CD1c-positive myeloid dendritic cell (primary cell): ENCODE measurements at regions not wholly inside any gene's neighbourhood (a gene's known extent, or its start where the extent isn't known, plus 50 kb on each side); places are given as distances from the start of the nearest gene placed in this dataset.

Source experiments
- DNase-seq: peaks from one replicate; pipeline ENCODE4 v3.0.0-alpha.2; 2016; ENCODE audit errors: extremely low spot score

DNA sequence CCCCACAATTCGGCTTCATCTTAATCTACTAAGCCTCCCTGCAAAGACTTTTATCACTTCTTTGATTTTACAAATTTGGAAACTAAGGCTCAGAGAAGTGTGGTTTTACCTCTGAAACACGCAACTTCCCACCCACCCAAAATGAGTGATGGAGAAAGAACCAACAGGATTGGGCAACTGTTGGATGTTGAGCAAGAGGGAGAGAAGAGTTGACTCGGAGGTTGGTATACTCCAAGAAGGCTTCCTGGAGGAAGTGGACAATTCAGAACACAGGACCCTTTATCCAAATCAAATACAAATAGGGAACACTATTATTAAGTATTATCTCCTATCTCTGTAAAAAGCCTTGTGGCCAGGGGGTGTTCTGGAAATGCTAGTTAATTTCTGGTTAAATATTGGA, 323.0 kb downstream of the C16orf95 start:
- no peak for DNase-seq

DNA sequence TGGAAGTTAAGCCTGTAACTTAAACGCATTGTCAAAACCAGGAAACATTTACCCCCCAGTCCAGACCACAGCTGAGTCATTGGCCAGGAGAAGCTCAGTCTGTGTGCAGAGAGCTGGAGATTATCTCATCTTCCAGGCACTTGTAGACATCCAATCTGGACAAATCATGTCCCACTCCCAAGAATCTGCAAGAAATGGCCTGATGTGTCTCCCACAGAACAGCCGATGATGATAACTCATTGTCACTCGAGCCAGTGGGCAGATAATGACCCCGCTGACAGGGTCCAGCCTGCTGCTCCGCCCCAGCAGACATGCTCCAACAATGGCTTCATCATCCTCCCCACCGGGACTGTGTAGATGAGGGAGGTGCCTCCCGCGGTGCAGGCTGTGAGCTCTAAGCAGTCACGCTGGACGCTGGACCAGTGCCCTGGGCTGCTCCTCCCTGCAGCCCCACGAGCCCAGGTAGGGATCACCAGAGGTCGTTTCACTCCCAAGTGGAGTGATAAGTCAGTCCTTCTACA, 322.5 kb downstream of the C16orf95 start:
- no peak for DNase-seq

DNA sequence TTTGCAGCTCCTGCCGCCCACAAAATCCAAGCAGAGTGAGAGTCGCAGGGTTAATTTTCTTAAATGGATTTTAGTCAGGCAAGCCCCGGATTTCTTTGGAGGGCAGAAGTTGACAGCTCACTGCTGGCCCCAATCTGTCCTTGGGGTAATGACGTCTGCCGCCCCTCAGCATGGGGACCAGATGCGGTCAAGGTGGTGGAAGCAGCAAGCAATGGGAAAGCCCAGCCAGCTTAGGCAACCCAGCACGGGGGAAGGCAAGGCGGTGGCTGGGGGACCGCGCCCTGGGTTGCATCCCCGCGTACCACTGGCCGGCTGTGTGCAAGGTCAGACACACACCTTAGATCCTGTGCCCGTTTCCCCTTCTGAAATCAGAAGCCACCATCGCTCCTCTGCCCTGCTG, 321.7 kb downstream of the C16orf95 start:
- no peak for DNase-seq

DNA sequence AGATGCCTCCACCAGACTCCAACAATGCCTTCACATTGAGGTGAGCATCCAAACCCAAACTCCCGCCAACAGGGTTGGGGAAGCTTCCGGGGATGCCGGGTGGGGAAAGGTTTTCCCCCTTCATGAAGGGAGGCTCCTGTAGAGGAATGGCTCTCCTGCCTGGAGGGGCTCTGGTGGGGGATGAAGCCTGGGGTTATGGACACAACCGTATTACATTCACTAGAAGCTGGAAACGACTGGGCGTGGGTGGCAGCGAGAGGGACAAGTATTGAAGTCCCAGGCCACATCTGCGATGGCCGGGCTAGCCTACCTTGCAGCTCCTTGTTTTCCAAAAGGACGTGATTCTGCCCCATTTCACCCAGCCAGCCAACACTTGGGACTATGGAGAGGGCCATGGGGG, 321.1 kb downstream of the C16orf95 start:
- no peak for DNase-seq

DNA sequence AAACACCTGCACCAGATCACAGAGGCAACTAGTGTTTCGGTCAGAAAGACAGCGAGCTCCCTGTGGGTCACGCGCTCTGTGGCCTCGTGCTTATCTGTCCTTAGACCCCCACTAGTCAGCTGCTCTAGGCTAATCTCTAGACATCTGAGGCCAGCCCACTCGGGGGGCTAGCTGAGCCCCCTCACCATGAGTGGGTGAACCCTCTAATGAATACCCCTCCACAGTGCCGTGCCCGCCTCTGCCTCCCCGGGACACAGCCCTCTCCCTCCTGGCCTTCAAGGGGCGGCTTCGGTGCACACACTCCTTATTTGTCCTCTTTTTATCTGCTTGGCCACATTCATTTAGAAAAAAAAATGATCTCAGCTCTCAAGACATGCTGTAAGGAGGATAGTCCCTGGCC, 320.1 kb downstream of the C16orf95 start:
- DNase-seq: no peak

DNA sequence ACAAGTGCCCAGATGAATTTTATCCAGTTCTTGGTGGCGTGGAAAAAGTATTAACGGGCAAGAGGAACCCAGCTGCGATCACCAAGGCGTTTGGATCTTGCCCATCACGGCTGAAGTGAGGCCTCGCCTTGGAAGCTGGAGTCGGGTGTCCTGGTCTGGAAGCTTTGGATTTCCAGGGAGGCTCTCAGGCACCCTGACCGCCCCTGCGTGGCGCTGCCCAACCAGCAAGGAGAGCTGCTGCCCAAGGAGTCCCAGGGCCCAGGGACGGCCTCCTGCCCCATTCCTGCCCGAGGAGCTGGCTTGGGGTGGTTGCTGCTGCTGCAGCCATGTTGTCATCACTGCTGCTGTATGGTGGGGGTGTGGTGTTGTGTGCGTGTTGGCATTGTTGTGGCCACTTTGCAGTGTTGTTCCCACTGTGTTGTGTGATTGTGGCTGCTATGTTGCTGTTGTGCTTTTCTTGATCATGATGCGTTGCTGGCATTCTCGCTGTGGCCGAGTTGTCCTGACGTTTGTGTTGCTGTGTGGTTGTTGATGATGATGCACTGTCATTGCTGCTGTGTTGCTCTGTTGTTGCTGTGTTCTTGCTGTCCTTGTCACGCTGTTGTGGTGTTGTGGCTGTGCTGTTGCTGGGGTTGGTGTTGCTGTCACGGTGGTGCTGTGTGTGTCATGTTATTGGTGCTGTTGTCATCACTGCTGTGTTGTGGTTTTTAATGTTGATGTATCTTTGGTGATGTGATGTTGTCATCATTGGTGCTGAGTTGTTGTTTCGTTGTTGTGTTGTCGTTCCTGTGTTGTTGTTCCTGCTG, 318.8 kb downstream of the C16orf95 start:
- DNase-seq: no peak

DNA sequence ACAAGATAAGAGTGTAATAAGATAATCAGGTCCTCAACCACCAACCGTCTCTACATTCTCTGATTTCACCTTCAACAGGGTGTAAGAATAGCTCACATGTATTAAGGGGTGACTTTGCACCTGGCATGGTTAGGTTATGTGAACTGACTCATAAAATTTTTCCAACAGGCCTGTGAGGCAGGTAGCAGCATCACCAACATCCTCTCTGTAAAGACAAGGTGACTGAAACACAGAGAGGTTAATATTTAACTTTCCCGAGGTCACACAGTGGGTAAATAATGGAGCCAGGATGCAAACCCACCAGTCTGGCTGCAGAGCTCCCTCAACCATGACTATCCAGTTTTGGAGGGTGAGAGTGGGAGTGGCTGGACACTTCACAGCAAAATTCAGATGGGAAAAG, 317.2 kb downstream of the C16orf95 start:
- no peak for DNase-seq

DNA sequence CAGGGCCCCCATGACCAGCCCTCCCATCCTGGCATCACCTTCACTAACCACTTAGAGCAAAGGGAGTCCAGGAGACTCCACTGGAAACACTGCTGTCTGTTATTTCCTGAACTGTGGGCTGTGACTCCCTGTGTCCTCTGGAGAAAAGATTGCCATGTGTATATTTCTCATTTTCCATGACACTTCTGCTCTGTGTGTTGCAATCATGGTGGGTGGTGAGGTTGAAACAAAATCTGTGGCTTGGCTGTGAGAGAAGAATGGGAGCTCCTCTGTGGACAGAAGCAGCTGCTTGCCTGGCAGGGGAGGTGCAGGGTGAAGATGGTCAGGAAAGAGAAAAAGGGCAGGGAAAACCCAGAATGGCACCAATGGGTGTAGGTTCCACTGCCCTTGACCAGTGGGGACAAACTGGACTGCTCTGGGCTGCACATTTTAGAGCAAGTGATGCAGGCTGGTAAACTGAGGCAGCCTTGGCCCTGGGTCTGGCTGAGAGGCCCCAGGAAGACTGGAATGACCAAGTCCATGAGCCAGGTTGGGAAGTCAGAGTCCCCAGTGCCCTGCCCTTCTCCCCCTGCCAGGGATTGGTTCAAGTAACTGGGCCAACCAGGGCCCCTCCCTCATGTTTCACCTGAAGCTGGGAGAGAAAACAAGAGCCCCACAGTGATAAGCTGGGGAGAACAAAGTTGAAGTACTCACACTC, 314.3 kb downstream of the C16orf95 start:
- DNase-seq: peak; percentile 12

DNA sequence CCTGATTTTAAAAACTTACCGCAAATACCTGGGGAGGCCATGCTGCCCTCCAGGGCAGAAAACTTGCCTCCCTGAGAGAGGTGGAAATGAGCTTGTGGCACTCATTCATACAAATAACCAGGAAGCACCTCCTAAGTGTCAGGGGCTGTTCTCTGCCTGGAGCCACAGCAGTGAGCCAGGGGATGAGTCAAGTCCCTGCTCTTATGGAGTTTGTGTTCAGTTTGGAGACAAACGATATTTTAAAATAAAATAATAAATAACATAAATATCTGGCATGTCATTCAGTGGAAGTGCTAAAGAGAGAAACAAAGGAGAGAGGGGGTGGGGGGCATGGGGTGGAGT, 313.8 kb downstream of the C16orf95 start:
- DNase-seq: no peak

DNA sequence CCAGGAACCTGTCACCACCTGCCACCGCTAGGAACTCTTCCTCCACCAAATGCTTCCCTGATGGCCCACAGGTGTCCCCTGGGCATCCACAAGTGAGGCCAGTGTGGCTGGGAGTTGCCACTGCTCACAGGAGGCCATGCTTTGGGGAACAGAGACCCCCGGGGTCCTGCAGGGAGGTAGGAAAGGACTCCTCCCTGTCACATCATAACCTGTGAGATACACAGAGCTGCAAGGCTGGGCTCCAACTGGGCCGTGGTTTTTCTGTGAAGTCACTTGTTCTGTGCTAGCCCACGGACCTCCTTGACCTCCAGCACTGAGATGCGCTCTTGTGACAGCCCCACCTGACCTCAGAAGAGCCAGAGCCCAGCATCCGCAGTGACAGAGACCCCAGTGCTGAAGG, 311.2 kb downstream of the C16orf95 start:
- no peak for DNase-seq

DNA sequence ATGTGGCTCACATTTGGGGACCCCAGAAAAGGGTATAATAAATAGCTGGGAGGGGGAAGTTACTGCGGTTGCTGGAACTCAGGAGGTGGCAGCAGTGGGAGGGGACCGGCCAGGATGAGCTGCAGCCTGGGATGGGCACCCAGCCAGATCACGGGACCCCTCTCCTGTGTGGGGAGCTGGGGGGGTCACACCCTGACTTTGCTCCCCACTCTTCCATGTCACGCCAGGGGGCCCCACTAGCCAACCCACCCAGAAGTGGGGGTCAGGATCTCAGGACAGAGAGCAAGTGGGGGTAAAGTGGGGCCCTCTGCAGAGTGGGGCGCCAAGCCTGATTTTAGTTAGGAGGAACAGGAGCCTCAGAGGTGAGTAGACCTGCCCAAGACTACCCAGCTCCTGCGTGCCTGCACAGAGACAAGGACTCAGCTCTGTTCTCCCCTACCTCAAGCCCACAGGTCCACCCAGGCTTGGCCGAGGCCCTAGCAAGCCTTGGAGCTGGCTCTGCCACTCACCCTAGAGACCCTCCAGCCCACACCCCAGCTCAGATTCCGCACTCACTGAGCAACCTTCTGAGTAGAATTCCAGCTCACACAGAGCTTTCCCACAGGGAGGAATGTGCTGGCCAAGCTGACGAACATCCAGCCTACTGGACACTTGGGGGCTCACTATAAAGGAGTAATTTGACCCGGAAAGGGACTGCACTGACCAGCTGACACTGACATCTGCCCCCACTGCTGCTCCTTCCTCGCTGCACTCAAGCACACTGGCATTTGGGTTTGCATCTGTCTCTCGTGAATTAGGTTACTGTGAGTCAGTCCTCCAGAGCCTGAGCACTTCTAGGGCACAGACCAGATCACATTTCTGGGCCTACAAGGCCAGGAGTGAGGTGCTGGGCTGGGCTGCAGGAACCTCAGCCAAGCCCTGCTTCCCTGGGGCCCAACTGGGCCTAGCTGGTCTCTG, 310.1 kb downstream of the C16orf95 start:
- no peak for DNase-seq

DNA sequence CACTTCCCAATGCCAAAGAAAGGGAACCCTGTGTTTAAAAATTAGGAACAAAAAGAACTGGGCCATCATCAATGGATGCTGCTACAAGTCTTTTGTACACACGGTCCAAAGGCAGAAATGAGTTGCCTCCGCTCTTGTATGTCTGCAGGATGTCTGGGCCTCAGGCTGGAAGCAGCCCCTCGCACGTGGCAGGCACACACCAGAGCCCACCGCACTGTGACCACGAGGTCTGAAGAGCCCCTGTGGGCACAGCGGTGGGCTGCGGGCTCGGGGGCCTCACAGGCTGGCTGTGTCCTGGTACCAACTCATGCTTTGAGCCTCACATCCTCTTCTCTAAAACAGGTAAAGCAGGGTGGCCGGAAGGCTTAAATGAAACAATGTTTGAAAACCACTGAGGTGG, 309.3 kb downstream of the C16orf95 start:
- DNase-seq: no peak

DNA sequence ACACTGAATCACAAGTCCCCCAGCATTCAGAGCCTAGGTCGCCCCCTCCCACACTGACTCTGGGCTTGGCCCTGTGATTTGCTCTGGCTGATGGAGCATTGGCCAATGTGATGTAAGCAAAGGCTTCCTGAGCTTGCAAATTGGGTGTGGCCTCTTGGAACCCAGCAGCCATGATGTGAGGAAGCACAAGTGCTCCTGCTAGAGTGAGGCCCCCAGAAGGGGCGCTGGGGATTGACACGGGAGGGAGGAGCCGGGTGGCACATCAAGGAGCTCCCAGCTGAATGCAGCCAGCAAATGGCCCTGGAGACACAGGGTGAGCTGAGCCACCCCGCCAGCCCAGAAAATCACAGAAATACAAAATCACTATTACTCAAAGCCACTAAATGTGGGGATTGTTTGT, 308.5 kb downstream of the C16orf95 start:
- DNase-seq: no peak

DNA sequence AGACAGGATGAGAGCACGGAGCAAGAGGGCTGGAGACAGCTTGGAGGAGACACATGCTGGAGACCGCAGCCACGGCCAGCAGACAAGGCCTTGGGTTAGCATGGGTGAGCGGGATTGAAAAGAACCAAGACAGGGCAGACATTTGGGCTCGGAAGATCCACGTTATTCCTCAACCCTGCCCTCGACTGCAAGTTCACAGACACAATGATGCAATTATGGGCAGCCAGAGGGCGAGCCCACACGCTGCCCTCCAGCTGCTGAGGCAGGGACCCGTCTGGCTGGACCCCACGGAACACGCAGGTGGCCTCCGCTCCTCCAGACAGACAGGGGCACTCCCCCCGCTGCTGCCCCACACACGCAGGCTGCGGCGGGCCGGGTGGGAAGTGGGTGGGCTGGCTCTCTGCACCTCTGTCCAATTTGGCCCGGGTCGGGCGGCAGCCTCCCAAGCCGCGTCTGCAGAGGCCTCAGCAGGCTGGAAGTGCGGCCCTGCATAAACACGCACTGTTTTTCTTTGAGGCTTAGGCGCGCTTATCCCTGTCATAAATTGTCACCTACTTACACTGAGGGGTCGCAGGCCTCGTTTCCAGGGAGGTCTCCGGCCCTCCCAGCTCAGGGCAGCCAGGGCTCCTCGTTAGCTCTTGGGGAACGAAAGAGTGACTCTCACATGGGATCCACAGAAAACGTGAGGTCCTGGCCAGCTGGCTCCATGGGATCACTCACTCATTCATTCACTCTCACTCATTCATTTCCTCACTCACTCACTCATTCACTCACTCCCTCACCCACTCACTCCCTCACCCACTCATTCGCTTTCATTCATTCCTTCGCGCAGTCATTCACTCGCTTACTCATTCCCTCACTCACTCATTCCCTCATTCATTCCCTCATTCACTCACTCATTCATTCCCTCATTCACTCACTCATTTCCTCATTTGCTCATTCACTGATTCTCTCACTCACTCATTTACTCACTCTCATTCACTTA, 303.9 kb downstream of the C16orf95 start:
- DNase-seq: no peak

DNA sequence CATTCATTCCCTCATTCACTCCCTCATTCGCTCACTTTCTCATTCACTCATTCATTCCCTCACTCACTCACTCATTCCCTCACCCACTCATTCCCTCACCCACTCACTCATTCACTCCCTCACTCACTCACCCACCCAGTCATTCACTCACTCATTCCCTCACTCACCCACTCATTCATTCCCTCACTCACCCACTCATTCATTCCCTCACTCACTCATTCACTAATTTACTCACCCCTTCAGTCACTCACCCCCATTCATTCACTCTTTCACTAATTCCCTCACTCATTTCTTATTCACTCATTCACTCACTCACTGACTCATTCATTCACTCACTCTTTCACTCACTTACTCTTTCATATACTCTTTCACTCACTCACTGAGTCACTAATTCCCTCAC, 303.1 kb downstream of the C16orf95 start:
- DNase-seq: no peak

DNA sequence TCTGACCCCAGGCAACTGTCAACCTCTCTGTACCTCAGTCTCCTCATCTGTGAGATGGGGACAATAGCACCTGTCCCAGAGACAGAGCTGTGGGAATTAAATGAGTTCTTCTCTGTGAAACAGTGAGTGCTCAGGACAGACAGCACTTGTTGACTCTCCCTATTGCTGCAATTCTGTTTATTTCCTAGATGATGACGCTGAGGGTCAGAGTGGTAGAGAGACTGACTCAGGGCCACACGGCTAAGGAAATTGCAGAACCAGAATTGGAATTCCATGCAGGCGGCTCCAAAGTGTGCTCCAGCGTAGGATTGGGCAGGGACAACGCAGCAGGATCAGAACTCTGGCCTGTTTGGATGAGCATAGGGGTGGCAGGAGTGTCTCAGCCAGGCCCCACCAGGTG, 302.2 kb downstream of the C16orf95 start:
- DNase-seq: no peak

DNA sequence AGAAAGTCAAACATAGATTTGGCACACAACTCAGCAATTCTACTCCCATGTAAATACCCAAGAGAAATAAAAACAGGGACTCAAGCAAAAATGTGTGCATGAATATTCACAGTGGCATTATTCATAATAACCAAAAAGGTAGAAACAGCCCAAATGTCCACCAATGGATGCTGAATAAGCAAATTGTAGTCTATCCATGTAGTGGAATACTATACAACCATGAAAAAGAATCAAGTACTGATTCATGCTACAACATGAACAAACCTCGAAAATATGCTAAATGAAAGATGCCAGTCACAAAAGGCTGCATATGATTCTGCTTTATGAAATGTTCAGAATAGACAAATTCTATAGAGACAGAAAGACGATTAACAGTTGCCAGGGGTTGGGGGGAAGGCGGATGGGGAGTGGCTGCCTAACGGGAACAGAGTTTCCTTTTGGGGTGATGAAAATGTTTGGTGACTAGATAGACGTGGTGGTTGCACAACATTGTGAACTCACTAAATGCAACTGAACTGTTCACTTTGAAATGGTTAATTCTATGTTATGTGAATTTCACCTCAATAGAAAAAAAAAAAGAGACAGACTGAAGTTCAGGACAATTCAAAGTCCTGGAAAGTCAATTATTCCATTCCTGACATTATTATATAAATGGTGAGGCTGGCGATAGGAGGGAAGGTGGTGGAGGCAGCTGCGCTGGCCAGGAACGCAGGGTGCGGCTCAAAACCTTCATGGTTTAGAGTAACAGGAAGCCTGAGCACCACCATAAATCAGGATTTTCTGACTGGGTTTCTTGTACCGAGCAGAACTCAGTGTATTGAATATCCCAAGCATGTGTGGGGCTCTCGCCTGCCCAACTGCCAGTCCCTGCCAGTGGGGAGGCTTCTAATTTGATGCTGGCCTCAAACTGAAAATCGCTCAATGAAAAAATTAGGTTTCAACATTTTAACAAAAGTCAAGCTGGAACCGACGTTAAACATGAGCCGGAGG, 300.9 kb downstream of the C16orf95 start:
- no peak for DNase-seq

DNA sequence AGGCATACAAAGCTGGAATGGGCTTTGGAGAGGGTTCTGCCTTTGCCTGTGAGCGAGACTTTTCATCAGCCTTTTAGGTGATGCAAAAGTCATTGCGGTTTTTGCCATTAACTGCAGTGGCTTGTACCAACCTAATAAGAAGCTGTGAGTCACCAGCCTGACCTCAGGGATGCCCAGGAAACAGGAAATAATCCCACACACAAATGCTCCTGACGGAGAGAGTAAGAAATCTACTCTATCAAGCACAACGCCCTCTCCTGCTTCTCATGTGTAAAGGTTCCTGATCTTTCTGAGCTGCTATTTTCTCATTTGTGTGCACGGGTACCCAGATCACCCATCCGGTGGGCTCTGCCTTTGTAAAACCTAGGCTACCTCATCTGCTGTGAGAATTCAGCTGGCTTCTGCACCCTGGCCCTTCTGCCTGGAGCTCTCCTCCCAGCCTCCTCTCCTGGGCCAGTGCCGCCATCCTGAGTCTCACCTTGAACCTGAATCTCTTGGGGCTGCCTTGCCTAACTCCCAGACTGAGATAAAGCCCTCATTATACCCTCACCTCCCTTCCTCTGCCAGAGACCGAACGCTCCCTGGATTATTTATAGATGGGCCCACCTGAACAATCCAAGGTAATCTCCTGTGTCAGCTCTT, 299.7 kb downstream of the C16orf95 start:
- peak; percentile 64 for DNase-seq

DNA sequence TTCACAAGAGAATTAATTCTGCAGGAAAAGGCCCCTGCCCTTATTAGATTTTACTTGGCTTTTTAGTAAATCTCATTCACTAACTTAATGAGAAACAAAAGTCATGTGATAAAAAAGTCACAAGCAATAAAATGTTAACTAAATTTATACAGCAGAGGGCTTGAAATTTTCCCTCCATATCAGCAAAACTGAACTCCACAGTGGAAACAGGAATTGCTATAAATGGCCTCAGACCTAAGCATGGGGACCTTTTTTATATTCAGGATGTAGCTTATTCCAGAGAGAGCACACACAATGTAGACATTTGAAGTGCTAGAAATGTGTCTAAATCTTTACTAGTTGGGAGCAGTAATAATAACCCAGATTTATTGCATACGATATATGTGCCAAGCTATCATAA, 291.5 kb downstream of the C16orf95 start:
- DNase-seq: no peak
